Muscle of back (tissue), 3 donors: ENCODE measurements at regions not wholly inside any gene's neighbourhood (a gene's known extent, or its start where the extent isn't known, plus 50 kb on each side); places are given as distances from the start of the nearest gene placed in this dataset.
A peak's percentile ranks its signal among the peaks of the same experiment; 100 is the strongest.

ENCODE experiments used
- DNase-seq, 3 donors: peaks; one replicate each; pipeline versions ENCODE4 v3.0.0 to v3.0.0-alpha.2; 2013

GRCh38 chr9:81532251-81532650, 157.1 kb downstream of the TLE1 start:
- no peak for DNase-seq

GRCh38 chr9:81531511-81531910, 157.8 kb downstream of the TLE1 start:
- no peak for DNase-seq

- no peak for DNase-seq
Observed at GRCh38 chr9:81530846-81531245, 158.5 kb downstream of the TLE1 start.

GRCh38 chr9:81530310-81530810, 159.0 kb downstream of the TLE1 start:
- DNase-seq: no peak

- DNase-seq: no peak
Observed at GRCh38 chr9:81529556-81530193, 159.7 kb downstream of the TLE1 start.

- peak; percentile 30 to 75 (median 49) for DNase-seq
Observed at GRCh38 chr9:81526587-81526986, 162.8 kb downstream of the TLE1 start.

GRCh38 chr9:81522716-81523551, 166.4 kb downstream of the TLE1 start:
- peak in 2 of 3 donors; percentile 24 to 52 for DNase-seq

- no peak for DNase-seq
Observed at GRCh38 chr9:81521892-81522291, 167.5 kb downstream of the TLE1 start.

GRCh38 chr9:81519816-81520495, 169.4 kb downstream of the TLE1 start:
- no peak for DNase-seq

- DNase-seq: no peak
Observed at GRCh38 chr9:81517954-81518353, 171.4 kb downstream of the TLE1 start.

GRCh38 chr9:81513059-81513458, 176.3 kb downstream of the TLE1 start:
- DNase-seq: no peak

- DNase-seq: no peak
Observed at GRCh38 chr9:81512641-81513040, 176.7 kb downstream of the TLE1 start.

GRCh38 chr9:81508476-81508875, 180.9 kb downstream of the TLE1 start:
- DNase-seq: no peak

- DNase-seq: no peak
Observed at GRCh38 chr9:81506941-81507864, 182.1 kb downstream of the TLE1 start.

GRCh38 chr9:81499594-81499993, 189.8 kb downstream of the TLE1 start:
- no peak for DNase-seq

- peak; percentile 30 to 76 (median 31) for DNase-seq
Observed at GRCh38 chr9:81499021-81499454, 190.3 kb downstream of the TLE1 start.

GRCh38 chr9:81498576-81498975, 190.8 kb downstream of the TLE1 start:
- DNase-seq: no peak

- no peak for DNase-seq
Observed at GRCh38 chr9:81497091-81497490, 192.3 kb downstream of the TLE1 start.

GRCh38 chr9:81492710-81493447, 196.5 kb downstream of the TLE1 start:
- peak in 1 of 3 donors; percentile 95 for DNase-seq

- no peak for DNase-seq
Observed at GRCh38 chr9:81490605-81491331, 198.6 kb downstream of the TLE1 start.
